22Rv1 (cell line): ENCODE measurements at regions not wholly inside any gene's neighbourhood (a gene's known extent, or its start where the extent isn't known, plus 50 kb on each side); places are given as distances from the start of the nearest gene placed in this dataset.

Source experiments
- H3K27ac ChIP-seq: fragments of 450-650 bp; 2 replicates; pipeline ENCODE4 v1.5.1; 2017
- ZFX ChIP-seq: fragments of 450-650 bp; IDR thresholded peaks from 2 replicates; pipeline ENCODE4 v1.6.1; 2017; ENCODE audit warnings: antibody characterized with exemption, borderline replicate concordance
- TF ChIP-seq, protein P1 (sequence below): fragments of 450-650 bp; IDR thresholded peaks from 2 replicates; pipeline ENCODE4 v1.5.1; 2017; ENCODE audit warnings: mild to moderate bottlenecking

GRCh38 chr21:35256468-35256988 lies 207.4 kb upstream of the RUNX1 start:
- no peak overlapping the region for H3K27ac ChIP-seq
- TF ChIP-seq ZFX = no peak
- TF ChIP-seq, protein P1, sequence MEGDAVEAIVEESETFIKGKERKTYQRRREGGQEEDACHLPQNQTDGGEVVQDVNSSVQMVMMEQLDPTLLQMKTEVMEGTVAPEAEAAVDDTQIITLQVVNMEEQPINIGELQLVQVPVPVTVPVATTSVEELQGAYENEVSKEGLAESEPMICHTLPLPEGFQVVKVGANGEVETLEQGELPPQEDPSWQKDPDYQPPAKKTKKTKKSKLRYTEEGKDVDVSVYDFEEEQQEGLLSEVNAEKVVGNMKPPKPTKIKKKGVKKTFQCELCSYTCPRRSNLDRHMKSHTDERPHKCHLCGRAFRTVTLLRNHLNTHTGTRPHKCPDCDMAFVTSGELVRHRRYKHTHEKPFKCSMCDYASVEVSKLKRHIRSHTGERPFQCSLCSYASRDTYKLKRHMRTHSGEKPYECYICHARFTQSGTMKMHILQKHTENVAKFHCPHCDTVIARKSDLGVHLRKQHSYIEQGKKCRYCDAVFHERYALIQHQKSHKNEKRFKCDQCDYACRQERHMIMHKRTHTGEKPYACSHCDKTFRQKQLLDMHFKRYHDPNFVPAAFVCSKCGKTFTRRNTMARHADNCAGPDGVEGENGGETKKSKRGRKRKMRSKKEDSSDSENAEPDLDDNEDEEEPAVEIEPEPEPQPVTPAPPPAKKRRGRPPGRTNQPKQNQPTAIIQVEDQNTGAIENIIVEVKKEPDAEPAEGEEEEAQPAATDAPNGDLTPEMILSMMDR = no peak

GRCh38 chr21:35254765-35255138 lies 205.7 kb upstream of the RUNX1 start:
- H3K27ac ChIP-seq = no peak overlapping the region

DNA sequence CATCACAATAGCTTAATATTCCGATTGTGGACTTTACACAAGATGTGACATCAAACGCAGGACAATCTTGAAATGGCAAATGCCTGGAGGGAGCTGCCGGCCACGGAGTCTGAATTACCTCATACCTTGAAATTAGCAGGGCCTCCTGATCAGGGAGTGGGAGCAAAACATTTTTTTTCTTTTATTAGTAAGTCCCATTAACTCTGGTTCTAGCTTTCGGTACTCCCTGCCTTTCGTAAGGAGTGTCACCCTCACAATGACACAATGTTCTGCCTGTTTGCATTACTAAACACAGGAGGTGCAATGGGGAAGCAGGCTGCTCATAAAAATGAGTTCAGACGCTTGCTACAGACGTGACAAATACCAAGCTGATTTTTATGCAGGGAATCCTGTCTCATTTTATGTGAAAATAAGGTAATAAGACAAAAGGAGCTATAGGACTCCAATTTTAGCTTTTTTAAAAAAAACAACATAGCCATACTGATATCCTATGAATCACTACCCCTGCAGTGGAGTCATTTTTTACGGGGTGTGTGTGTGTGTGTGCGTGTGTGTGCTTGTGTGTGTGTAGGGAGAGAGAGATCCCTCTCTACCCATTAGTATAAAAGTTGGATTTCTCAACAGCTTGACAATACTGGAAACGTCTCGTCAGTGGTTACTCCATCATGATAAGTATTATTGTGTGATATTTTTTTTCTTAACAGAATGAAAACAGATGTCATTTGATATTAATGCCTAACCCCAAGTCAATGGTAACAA lies 205.1 kb upstream of the RUNX1 start:
- TF ChIP-seq, protein P1 = no peak
- TF ChIP-seq ZFX = no peak
- H3K27ac ChIP-seq = no peak overlapping the region

More at GRCh38 chr21:35254765-35255138, 205.7 kb upstream of the RUNX1 start:
- TF ChIP-seq, protein P1 = no peak
- TF ChIP-seq ZFX = no peak

DNA sequence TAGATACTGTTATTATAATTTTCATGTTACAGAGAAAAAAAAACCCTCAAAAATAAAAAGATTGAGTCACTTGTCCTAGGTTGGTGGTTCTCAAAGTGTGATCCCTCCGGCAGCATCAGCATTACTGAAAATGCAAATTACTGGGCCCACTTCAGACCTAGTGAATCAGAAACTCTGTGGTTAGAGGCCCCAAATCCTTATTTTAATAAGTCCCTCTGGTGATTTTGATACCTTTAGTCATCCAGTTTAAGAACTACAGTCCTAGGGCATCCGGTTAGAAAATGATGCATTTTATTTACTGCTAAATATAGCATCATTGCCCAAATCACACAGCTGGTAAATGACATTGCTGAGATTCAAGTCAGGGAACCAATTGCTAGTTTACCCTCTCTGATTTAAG lies 203.7 kb upstream of the RUNX1 start:
- no peak overlapping the region for H3K27ac ChIP-seq
- no peak for TF ChIP-seq ZFX
- TF ChIP-seq, protein P1 = no peak

GRCh38 chr21:35249636-35250035 lies 200.5 kb upstream of the RUNX1 start:
- TF ChIP-seq ZFX = no peak
- TF ChIP-seq, protein P1 = no peak
- no peak overlapping the region for H3K27ac ChIP-seq

- TF ChIP-seq, protein P1 = no peak
- no peak for TF ChIP-seq ZFX
- no peak overlapping the region for H3K27ac ChIP-seq
These were observed 196.8 kb upstream of the RUNX1 start for GRCh38 chr21:35245879-35246278.

- H3K27ac ChIP-seq = no peak overlapping the region
- TF ChIP-seq, protein P1 = no peak
- TF ChIP-seq ZFX = no peak
These were observed 195.4 kb upstream of the RUNX1 start for GRCh38 chr21:35244514-35244913.
